ENCODE measurements at regions not wholly inside any gene's neighbourhood (a gene's known extent, or its start where the extent isn't known, plus 50 kb on each side); places are given as distances from the start of the nearest gene placed in this dataset.

DNA sequence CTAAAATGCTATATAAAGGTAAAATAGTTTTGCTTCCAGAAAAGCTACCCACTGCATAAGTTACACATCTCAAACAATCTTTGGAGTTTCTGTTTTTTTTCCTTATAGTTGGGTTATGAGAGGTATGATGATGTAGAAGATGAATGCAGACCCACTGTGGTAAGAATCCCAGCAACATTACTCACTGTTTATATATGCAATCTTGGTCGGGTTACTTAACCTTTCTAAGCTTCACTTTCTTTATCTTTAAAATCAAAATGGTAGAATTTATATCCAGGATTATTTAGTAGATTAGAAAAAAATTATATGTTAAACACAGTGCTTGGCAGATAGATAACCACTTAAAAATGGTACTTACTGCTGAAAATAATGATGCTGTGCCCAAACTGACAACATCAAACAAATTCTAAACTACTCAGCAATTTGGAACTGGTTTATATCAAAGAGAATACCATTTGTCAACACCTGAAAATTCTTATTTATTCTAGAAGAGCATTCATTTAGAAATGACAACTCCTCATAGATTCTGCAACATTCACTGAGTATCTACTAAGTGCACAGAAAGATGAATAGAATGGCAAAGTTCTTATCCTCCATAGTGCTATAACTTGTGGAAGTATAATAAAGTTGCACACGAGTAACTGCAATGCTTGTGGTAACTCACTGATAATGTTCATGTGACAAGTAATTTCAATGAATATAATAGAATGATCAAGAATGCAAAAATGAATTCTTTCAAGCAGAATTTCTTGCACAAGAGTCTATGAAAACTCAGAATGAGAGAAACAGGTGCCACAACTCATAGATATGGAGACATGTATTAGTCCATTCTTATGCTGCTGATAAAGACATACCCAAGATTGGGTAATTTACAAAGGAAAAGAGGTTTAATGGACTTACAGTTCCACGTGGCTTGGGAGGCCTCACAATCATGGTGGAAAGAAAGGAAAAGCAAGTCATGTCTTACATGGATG, 129.0 kb upstream of the SLC7A14 start:
- H3K4me1 ChIP-seq (ENCODE audit: control insufficient read depth, extremely low read depth, insufficient read depth, low read length): peaks cover 7% of the 10 kb centered on the region
- FAIRE-seq: no peak
- no peak overlapping the region for H3K4me3 ChIP-seq (replicated peaks in 1 of 3; ENCODE audit: insufficient read depth in 1 of 3, low read depth in 1 of 3, low read length in 3 of 3)
- DNase-seq (ENCODE audit: low read depth, low spot score): no peak
- H3K9me1 ChIP-seq (replicated peaks; ENCODE audit: control insufficient read depth, extremely low read depth, insufficient read depth, low read length): no peaks in the 10 kb centered on the region
- dilution Hi-C loops (cut with MboI; ENCODE audit: extremely low pct_ligation_motif_present, low sequenced_read_pairs) (no loop called here), intact Hi-C loops (cut with micrococcal nuclease) (no loop called here)
- H3K9ac ChIP-seq (replicated peaks; ENCODE audit: extremely low read depth, insufficient read depth, low read length): no peak overlapping the region
- H3K4me2 ChIP-seq (ENCODE audit: insufficient read depth, low read length): no peak overlapping the region
- H4K20me1 ChIP-seq (replicated peaks; ENCODE audit: control insufficient read depth, extremely low read depth, insufficient read depth, low read length): no peaks in the 10 kb centered on the region
- H3K9me3 ChIP-seq (replicated peaks; ENCODE audit: control insufficient read depth, insufficient read depth, low read length): no peaks in the 10 kb centered on the region
- CTCF ChIA-PET: interaction anchor here (2.0 to 2.6 kb wide), 2 partner anchors 9 to 97 kb away, joined by 8 to 10 read pairs; no protein-coding TSS in a partner anchor
- H3K79me2 ChIP-seq (ENCODE audit: control insufficient read depth, insufficient read depth, low read length): no peaks in the 10 kb centered on the region
- TF ChIP-seq MYC (IDR thresholded peaks at IDR 0.05; ENCODE audit: low read depth, low read length): no peak
- no peak for TF ChIP-seq CTCF (IDR thresholded peaks at IDR 0.05; ENCODE audit: extremely low read depth in 1 of 2, insufficient read depth in 1 of 2, low read depth in 1 of 2, low read length in 2 of 2)
- TF ChIP-seq, protein P1, sequence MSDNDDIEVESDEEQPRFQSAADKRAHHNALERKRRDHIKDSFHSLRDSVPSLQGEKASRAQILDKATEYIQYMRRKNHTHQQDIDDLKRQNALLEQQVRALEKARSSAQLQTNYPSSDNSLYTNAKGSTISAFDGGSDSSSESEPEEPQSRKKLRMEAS (IDR thresholded peaks at IDR 0.05; ENCODE audit: insufficient read depth, insufficient read length): no peak
- no peak for TF ChIP-seq EZH2 (IDR thresholded peaks at IDR 0.05; ENCODE audit: borderline replicate concordance, low read depth, low read length, severe bottlenecking)
- no peak for TF ChIP-seq FOS (IDR thresholded peaks at IDR 0.05; ENCODE audit: borderline replicate concordance, insufficient read depth, low read length)
- no peak for TF ChIP-seq POLR2AphosphoS5 (IDR thresholded peaks at IDR 0.05; ENCODE audit: insufficient read depth, low read depth, low read length)
- no peak for TF ChIP-seq JUN (IDR thresholded peaks at IDR 0.05; ENCODE audit: borderline replicate concordance, insufficient read depth, insufficient read length, low read depth)
- TF ChIP-seq GATA2 (IDR thresholded peaks at IDR 0.05; ENCODE audit: insufficient read depth, insufficient read length, low read depth, low read length): no peak
- no peak for TF ChIP-seq POLR2A (IDR thresholded peaks at IDR 0.05; ENCODE audit: low read depth, low read length)
- no peaks in the 10 kb centered on the region for H3K36me3 ChIP-seq (ENCODE audit: control insufficient read depth in 2 of 2, extremely low read depth in 1 of 2, insufficient read depth in 2 of 2, low read length in 2 of 2)
- BruUV-seq (replicated peaks): no TSS peak
- H3K27ac ChIP-seq (ENCODE audit: insufficient read depth, low read depth, low read length): no peak overlapping the region
- H2AFZ ChIP-seq (ENCODE audit: low read depth, low read length): no peak overlapping the region
- POLR2A ChIA-PET: no interaction called here
- no peaks in the 10 kb centered on the region for H3K27me3 ChIP-seq (ENCODE audit: control insufficient read depth in 2 of 2, insufficient read depth in 2 of 2, low read length in 2 of 2)
